ENCODE measurements at regions not wholly inside any gene's neighbourhood (a gene's known extent, or its start where the extent isn't known, plus 50 kb on each side); places are given as distances from the start of the nearest gene placed in this dataset.

DNA sequence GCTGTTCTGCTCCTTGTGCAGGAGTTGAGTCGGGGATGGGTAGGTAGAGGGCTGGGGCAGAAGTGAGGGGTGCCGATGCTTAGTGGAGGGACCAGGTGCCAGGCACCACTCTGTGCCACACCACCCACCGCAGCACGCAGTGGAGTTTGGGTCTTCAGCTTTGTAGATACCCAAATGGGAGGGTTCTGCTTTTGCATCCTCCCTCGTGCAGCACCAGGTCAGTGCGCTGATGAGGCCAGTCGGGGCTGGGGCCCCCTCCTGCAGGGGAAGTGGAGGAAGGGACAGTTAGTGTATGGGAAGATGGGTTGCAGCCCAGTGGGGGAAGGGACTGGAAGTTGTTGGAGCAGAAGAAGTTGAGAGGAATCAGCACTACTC, 244.0 kb downstream of the RHOU start:
- Histone ChIP-seq H3K27ac (no peak overlapping the region), H3K9me3 (no peaks in the 10 kb centered on the region), H3K36me3 (no peaks in the 10 kb centered on the region), H3K27me3 (no peaks in the 10 kb centered on the region), H3K4me3 (no peak overlapping the region), H3K4me1 (peaks cover 12% of the 10 kb centered on the region)
- ATAC-seq (peak; percentile 10), DNase-seq (no peak)
- TF ChIP-seq, protein P1, sequence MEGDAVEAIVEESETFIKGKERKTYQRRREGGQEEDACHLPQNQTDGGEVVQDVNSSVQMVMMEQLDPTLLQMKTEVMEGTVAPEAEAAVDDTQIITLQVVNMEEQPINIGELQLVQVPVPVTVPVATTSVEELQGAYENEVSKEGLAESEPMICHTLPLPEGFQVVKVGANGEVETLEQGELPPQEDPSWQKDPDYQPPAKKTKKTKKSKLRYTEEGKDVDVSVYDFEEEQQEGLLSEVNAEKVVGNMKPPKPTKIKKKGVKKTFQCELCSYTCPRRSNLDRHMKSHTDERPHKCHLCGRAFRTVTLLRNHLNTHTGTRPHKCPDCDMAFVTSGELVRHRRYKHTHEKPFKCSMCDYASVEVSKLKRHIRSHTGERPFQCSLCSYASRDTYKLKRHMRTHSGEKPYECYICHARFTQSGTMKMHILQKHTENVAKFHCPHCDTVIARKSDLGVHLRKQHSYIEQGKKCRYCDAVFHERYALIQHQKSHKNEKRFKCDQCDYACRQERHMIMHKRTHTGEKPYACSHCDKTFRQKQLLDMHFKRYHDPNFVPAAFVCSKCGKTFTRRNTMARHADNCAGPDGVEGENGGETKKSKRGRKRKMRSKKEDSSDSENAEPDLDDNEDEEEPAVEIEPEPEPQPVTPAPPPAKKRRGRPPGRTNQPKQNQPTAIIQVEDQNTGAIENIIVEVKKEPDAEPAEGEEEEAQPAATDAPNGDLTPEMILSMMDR (IDR thresholded peaks at IDR 0.05), result no peak
- intact Hi-C loops (cut with DNase I), result no loop called here

DNA sequence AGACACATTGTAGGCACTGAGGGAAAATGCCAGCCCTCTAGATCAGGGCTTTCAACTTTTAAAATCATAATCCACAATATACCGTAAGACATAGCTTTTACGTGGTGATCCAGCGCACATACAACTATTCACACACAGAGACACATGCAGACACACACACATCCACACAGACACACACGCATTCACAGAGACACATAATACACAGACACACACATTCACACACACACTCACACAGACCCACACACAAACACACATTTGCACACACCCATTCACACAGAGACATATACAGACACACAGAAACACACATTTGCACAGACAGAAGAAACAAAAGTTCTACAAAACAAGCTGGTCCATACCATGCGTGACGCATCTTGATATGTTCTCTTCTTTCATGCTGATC, 244.5 kb downstream of the RHOU start:
- Histone ChIP-seq H3K27ac (no peak overlapping the region), H3K27me3 (no peaks in the 10 kb centered on the region), H3K4me3 (no peak overlapping the region), H3K4me1 (peaks cover 12% of the 10 kb centered on the region), H3K9me3 (no peaks in the 10 kb centered on the region), H3K36me3 (no peaks in the 10 kb centered on the region)
- DNase-seq, result no peak
- TF ChIP-seq, protein P1 (IDR thresholded peaks at IDR 0.05), result no peak
- intact Hi-C loops (cut with DNase I), result no loop called here
- ATAC-seq, result no peak

DNA sequence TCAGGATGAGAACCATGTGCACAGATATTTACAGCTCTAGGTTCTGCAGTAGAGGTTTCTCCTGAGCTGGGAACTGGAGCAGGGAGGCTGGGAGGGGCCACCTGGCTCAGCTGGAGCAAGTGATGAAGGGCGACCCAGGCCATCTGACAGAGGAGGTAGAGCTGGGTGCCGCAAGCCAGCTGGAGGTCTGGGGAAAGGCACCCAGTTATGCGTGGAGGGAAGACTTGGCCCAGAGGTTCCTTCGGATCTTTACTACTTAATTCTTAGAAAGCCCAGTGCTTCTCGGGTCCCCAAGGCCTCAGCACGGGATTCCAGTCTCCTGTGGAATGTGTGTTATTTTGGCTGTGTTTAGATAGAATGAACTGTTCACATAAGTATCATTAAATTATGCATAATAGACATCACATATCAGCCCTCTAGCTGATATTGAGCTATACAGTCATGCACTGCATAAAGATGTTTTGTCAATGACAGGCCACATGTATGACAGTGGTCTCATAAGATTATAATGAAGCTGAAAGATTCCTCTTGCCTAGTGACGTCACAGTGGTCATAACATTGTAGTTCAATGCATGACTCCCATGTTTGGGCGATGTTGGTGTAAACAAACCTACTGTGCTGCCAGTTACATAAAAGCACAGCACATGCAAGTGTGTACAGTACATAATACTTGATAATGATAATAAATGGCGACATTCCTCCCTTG, 245.1 kb downstream of the RHOU start:
- H3K27ac ChIP-seq, result no peak overlapping the region
- TF ChIP-seq, protein P1 (IDR thresholded peaks at IDR 0.05), result no peak
- no peak for ATAC-seq
- H3K27me3 ChIP-seq, result no peaks in the 10 kb centered on the region
- no peaks in the 10 kb centered on the region for H3K9me3 ChIP-seq
- intact Hi-C loops (cut with DNase I), result no loop called here
- H3K36me3 ChIP-seq, result no peaks in the 10 kb centered on the region
- H3K4me3 ChIP-seq, result no peak overlapping the region
- DNase-seq, result no peak
- peaks cover 12% of the 10 kb centered on the region for H3K4me1 ChIP-seq

DNA sequence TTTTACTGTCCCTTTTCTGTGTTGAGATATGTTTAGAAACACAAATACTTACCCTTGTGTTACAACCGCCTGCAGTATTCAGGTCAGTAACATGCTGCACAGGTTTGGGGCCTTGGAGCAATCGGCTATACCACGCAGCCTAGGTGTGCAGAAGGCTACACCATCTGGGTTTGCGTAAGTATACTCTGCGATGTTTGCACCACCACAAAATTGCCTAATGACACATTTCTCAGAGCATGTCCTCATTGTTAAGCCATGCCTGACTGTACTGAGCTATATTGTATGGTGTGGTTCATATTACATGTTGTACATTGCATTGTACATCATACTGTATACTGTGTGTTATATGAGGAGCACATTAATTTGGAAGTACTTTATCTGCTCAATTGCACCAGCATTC, 247.4 kb downstream of the RHOU start:
- DNase-seq (no peak), ATAC-seq (peak; percentile 19)
- no peaks in the 10 kb centered on the region for H3K9me3 ChIP-seq
- no peaks in the 10 kb centered on the region for H3K27me3 ChIP-seq
- H3K27ac ChIP-seq, result no peak overlapping the region
- H3K36me3 ChIP-seq, result no peaks in the 10 kb centered on the region
- H3K4me3 ChIP-seq, result no peak overlapping the region
- H3K4me1 ChIP-seq, result peaks cover 20% of the 10 kb centered on the region
- TF ChIP-seq, protein P1 (IDR thresholded peaks at IDR 0.05), result no peak
- intact Hi-C loops (cut with DNase I), result no loop called here

DNA sequence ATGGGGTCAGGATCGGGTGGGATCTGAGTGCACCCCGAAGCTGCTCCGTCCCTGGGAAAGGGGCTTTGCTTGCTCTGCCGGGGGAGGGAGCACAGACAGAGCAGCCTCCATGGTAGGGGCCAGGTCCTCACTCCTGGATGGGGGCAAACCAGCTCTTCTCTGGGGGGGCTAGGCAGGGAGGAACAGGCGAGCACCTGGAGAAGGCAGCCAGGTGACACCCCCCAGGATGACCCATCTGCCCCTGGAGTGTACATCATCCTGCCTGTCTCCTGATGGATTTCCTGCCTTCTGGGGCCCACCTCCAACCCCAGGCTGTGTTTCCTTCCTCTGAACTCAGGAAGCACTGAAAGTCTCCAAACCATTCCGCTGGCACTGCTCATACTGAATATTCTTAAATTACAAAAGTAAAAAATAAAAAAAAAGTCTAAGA, 248.0 kb downstream of the RHOU start:
- H3K27ac ChIP-seq, result no peak overlapping the region
- no peaks in the 10 kb centered on the region for H3K27me3 ChIP-seq
- ATAC-seq (no peak), DNase-seq (no peak)
- intact Hi-C loops (cut with DNase I), result no loop called here
- no peaks in the 10 kb centered on the region for H3K36me3 ChIP-seq
- H3K4me3 ChIP-seq, result no peak overlapping the region
- TF ChIP-seq, protein P1 (IDR thresholded peaks at IDR 0.05), result no peak
- H3K4me1 ChIP-seq, result peaks cover 18% of the 10 kb centered on the region
- H3K9me3 ChIP-seq, result no peaks in the 10 kb centered on the region

DNA sequence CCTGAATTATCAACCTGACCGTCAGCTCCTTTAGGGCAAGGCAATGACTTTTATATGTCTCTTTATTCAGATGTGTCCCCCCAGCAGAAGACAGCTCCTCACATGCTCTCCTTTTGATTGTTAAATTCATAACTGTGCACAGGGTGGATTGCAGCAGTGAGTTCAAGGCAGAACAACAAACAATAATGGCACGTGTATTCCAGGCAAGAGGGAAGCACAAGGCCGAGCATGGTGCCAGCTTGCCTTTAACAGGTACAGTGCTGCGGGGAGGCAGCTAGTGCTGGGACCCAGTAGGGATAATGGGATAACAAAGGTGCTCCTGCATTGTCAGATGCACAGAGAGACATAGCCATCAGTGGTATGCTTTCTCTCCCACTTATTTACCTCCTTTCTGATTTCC, 248.4 kb downstream of the RHOU start:
- peaks cover 14% of the 10 kb centered on the region for H3K4me1 ChIP-seq
- no peak for ATAC-seq
- intact Hi-C loops (cut with DNase I), result no loop called here

More for the DNA sequence above, 248.4 kb downstream of the RHOU start:
- H3K27ac ChIP-seq, result no peak overlapping the region
- no peak for DNase-seq
- no peaks in the 10 kb centered on the region for H3K36me3 ChIP-seq
- no peaks in the 10 kb centered on the region for H3K9me3 ChIP-seq
- H3K4me3 ChIP-seq, result no peak overlapping the region
- TF ChIP-seq, protein P1 (IDR thresholded peaks at IDR 0.05), result no peak
- H3K27me3 ChIP-seq, result no peaks in the 10 kb centered on the region

Data from upper lobe of right lung (tissue), 1 donor.